ENCODE measurements at regions not wholly inside any gene's neighbourhood (a gene's known extent, or its start where the extent isn't known, plus 50 kb on each side); places are given as distances from the start of the nearest gene placed in this dataset.

DNA sequence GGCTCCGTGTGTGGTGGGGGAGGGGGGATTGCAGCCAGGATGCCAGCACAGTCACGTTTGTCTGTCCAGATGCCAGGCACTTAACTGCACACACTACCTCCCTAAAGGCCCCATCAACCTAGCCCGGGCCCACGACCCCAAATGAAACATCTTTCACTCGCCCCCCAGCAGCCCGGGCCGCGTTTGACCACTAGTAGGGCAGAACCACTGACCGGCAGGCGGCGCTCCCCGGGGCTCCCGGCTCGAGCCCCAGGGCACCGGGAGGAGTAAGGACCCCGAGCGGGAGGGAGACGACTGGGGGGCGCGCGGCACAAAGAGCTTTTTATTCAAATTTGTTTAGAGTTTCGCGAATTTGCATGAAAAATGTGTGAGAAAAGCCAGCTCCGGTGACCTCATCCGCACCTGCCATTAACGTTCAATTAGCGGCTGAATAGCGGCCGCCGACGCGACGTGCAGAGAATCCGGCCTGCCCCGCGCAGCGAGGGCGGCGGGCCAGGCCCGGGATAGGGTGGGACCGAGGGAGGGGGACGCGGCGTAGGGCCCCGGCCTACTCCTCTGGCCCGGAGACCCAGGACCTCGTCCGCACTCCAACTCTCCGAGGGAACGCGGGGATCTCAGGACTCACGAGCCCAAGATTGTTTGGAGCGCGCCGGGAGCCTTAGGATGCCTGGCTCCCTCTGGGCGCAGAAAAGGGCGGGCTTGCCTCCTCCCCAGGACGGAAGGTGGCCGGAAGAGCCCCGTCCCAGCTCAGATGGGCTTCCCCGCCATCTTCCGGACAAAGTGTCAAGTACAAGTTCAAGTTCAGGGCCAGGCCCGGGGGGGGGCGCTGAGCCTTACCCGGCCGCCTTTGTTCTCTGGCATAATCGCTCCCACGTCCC, 64.9 kb upstream of the POLG start:
- H3K4me1 ChIP-seq (ENCODE audit: low read length): peaks cover 15% of the 10 kb centered on the region
- peak overlapping the region; percentile 79 for H3K4me2 ChIP-seq (ENCODE audit: low read length)
- H2AFZ ChIP-seq (ENCODE audit: low read depth, low read length): peak overlapping the region; percentile 91
- peak overlapping the region; percentile 90 for H3K4me3 ChIP-seq (ENCODE audit: low read length)
- H3K79me2 ChIP-seq (ENCODE audit: low read length): no peaks in the 10 kb centered on the region
- TF ChIP-seq EZH2phosphoT487 (IDR thresholded peaks at IDR 0.05; ENCODE audit: low read depth): no peak
- TF ChIP-seq, protein P1, sequence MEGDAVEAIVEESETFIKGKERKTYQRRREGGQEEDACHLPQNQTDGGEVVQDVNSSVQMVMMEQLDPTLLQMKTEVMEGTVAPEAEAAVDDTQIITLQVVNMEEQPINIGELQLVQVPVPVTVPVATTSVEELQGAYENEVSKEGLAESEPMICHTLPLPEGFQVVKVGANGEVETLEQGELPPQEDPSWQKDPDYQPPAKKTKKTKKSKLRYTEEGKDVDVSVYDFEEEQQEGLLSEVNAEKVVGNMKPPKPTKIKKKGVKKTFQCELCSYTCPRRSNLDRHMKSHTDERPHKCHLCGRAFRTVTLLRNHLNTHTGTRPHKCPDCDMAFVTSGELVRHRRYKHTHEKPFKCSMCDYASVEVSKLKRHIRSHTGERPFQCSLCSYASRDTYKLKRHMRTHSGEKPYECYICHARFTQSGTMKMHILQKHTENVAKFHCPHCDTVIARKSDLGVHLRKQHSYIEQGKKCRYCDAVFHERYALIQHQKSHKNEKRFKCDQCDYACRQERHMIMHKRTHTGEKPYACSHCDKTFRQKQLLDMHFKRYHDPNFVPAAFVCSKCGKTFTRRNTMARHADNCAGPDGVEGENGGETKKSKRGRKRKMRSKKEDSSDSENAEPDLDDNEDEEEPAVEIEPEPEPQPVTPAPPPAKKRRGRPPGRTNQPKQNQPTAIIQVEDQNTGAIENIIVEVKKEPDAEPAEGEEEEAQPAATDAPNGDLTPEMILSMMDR (IDR thresholded peaks at IDR 0.05; ENCODE audit: low read depth, low read length): peak; percentile 69
- no peaks in the 10 kb centered on the region for H3K27me3 ChIP-seq (ENCODE audit: low read depth, low read length)
- H3K9ac ChIP-seq (ENCODE audit: low read length): peak overlapping the region; percentile 87
- H3K27ac ChIP-seq (ENCODE audit: low read length): peak overlapping the region; percentile 51
- no peaks in the 10 kb centered on the region for H4K20me1 ChIP-seq (ENCODE audit: insufficient read depth, low read length)
- H3K9me3 ChIP-seq (ENCODE audit: insufficient read depth, low read length): no peaks in the 10 kb centered on the region
- no peaks in the 10 kb centered on the region for H3K36me3 ChIP-seq (replicated peaks; ENCODE audit: low read depth, low read length)

DNA sequence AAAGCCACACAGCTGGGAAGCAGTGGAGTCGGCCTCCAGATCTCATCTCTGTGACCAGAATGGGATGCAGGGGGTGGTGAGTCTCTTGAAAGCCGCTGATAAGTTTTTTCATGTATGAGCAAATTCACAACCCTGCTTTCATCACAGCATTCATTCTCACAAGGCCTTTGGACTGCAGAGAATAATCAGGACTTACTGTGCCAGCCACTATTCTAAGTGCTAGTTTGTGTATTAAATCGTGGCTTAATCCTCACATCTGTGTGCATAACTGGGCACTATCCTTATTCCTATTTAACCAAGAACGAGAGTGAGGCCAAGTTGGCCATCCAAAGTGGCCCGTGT, 64.2 kb upstream of the POLG start:
- Histone ChIP-seq H4K20me1 (ENCODE audit: insufficient read depth, low read length) (no peaks in the 10 kb centered on the region), H3K79me2 (ENCODE audit: low read length) (no peaks in the 10 kb centered on the region), H3K4me1 (ENCODE audit: low read length) (peaks cover 15% of the 10 kb centered on the region), H3K9ac (ENCODE audit: low read length) (peak overlapping the region; percentile 87; the same call in 1 of the 2 replicates), H3K27ac (ENCODE audit: low read length) (no peak overlapping the region), H3K9me3 (ENCODE audit: insufficient read depth, low read length) (no peaks in the 10 kb centered on the region), H2AFZ (ENCODE audit: low read depth, low read length) (no peak overlapping the region; the same call in 1 of the 2 replicates), H3K4me2 (ENCODE audit: low read length) (peak overlapping the region; percentile 79), H3K27me3 (ENCODE audit: low read depth, low read length) (no peaks in the 10 kb centered on the region), H3K36me3 (replicated peaks; ENCODE audit: low read depth, low read length) (no peaks in the 10 kb centered on the region), H3K4me3 (ENCODE audit: low read length) (peak overlapping the region; percentile 90)
- TF ChIP-seq EZH2phosphoT487 (IDR thresholded peaks at IDR 0.05; ENCODE audit: low read depth): no peak
- TF ChIP-seq, protein P1 (IDR thresholded peaks at IDR 0.05; ENCODE audit: low read depth, low read length): no peak

DNA sequence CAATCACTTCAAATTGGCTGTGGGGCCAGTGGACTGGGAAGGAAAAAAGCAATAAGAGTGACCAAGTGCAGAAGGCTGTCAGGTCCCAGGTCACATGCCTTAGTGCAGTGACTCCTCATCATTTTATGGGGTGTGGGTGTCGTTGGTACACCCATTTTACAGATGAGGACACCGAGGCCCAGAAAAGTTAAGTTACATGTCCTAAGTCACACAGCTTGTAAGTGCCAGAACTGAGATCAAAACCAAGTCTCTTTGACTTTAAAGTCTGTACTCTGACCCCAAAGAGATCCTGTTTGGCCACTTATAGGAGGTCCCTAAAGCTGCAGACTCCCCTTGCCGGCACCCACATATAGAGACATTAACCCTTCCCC, 63.0 kb upstream of the POLG start:
- H3K79me2 ChIP-seq (ENCODE audit: low read length): no peaks in the 10 kb centered on the region
- no peaks in the 10 kb centered on the region for H3K36me3 ChIP-seq (replicated peaks; ENCODE audit: low read depth, low read length)
- no peaks in the 10 kb centered on the region for H4K20me1 ChIP-seq (ENCODE audit: insufficient read depth, low read length)
- H2AFZ ChIP-seq (ENCODE audit: low read depth, low read length): no peak overlapping the region
- no peaks in the 10 kb centered on the region for H3K27me3 ChIP-seq (ENCODE audit: low read depth, low read length)
- no peak overlapping the region for H3K27ac ChIP-seq (ENCODE audit: low read length)
- H3K4me2 ChIP-seq (ENCODE audit: low read length): no peak overlapping the region
- peaks cover 15% of the 10 kb centered on the region for H3K4me1 ChIP-seq (ENCODE audit: low read length)
- H3K9me3 ChIP-seq (ENCODE audit: insufficient read depth, low read length): no peaks in the 10 kb centered on the region
- TF ChIP-seq, protein P1 (IDR thresholded peaks at IDR 0.05; ENCODE audit: low read depth, low read length): no peak
- TF ChIP-seq EZH2phosphoT487 (IDR thresholded peaks at IDR 0.05; ENCODE audit: low read depth): no peak
- H3K9ac ChIP-seq (ENCODE audit: low read length): no peak overlapping the region
- no peak overlapping the region for H3K4me3 ChIP-seq (ENCODE audit: low read length)

- no peak overlapping the region for H3K27ac ChIP-seq (ENCODE audit: low read length)
- H3K4me2 ChIP-seq (ENCODE audit: low read length): no peak overlapping the region
- no peak overlapping the region for H3K9ac ChIP-seq (ENCODE audit: low read length)
- H3K36me3 ChIP-seq (replicated peaks; ENCODE audit: low read depth, low read length): no peaks in the 10 kb centered on the region
- TF ChIP-seq, protein P1 (IDR thresholded peaks at IDR 0.05; ENCODE audit: low read depth, low read length): no peak
- no peak for TF ChIP-seq EZH2phosphoT487 (IDR thresholded peaks at IDR 0.05; ENCODE audit: low read depth)
- peaks cover 14% of the 10 kb centered on the region for H3K4me1 ChIP-seq (ENCODE audit: low read length)
- H3K79me2 ChIP-seq (ENCODE audit: low read length): no peaks in the 10 kb centered on the region
- H3K9me3 ChIP-seq (ENCODE audit: insufficient read depth, low read length): no peaks in the 10 kb centered on the region
- no peaks in the 10 kb centered on the region for H3K27me3 ChIP-seq (ENCODE audit: low read depth, low read length)
- no peak overlapping the region for H3K4me3 ChIP-seq (ENCODE audit: low read length)
- H4K20me1 ChIP-seq (ENCODE audit: insufficient read depth, low read length): no peaks in the 10 kb centered on the region
- H2AFZ ChIP-seq (ENCODE audit: low read depth, low read length): no peak overlapping the region
These were observed 62.4 kb upstream of the POLG start for GRCh38 chr15:89396723-89397652.

Measured in OCI-LY3 (cell line).